Endothelial cell (in vitro differentiated cells): ENCODE measurements at regions not wholly inside any gene's neighbourhood (a gene's known extent, or its start where the extent isn't known, plus 50 kb on each side); places are given as distances from the start of the nearest gene placed in this dataset.
A peak's percentile ranks its signal among the peaks of the same experiment; 100 is the strongest.

ENCODE experiments used
- DNase-seq: peaks from one replicate; pipeline ENCODE4 v3.0.0; 2021; ENCODE audit warnings: low spot score
- H3K27ac Mint-ChIP-seq: one replicate; pipeline ENCODE4 v1.8.0; 2021; ENCODE audit warnings: mixed read lengths, inconsistent platforms; ENCODE audit not compliant: unreplicated experiment
- H3K27me3 Mint-ChIP-seq: one replicate; pipeline ENCODE4 v1.8.0; 2021; ENCODE audit warnings: mild to moderate bottlenecking, moderate library complexity, mixed read lengths, inconsistent platforms; ENCODE audit not compliant: unreplicated experiment
- H3K36me3 Mint-ChIP-seq: one replicate; pipeline ENCODE4 v1.8.0; 2021; ENCODE audit warnings: mild to moderate bottlenecking, low read depth, mixed read lengths, inconsistent platforms; ENCODE audit not compliant: unreplicated experiment
- H3K4me1 Mint-ChIP-seq: one replicate; pipeline ENCODE4 v1.8.0; 2021; ENCODE audit warnings: mild to moderate bottlenecking, mixed read lengths, inconsistent platforms; ENCODE audit not compliant: unreplicated experiment
- H3K4me3 Mint-ChIP-seq: one replicate; pipeline ENCODE4 v1.8.0; 2021; ENCODE audit warnings: mild to moderate bottlenecking, mixed read lengths, inconsistent platforms; ENCODE audit not compliant: unreplicated experiment
- H3K9me3 Mint-ChIP-seq: one replicate; pipeline ENCODE4 v1.8.0; 2021; ENCODE audit warnings: mixed read lengths, inconsistent platforms; ENCODE audit not compliant: unreplicated experiment
- CTCF ChIP-seq: fragments of 200-600 bp; sonication (generic); IDR thresholded peaks from one replicate; pipeline ENCODE4 v1.5.0; 2021; ENCODE audit warnings: antibody characterized with exemption; ENCODE audit not compliant: unreplicated experiment

- TF ChIP-seq CTCF, result no peak
- H3K4me1 Mint-ChIP-seq, result no peaks in the 10 kb centered on the region
- no peak for DNase-seq
- H3K27me3 Mint-ChIP-seq, result no peaks in the 10 kb centered on the region
- no peak overlapping the region for H3K27ac Mint-ChIP-seq
- H3K36me3 Mint-ChIP-seq, result no peaks in the 10 kb centered on the region
- no peak overlapping the region for H3K4me3 Mint-ChIP-seq
- no peaks in the 10 kb centered on the region for H3K9me3 Mint-ChIP-seq
Measured at GRCh38 chr7:112616295-112616694, 135.5 kb downstream of the LSMEM1 start.

GRCh38 chr7:112619343-112619742 is 138.6 kb downstream of the LSMEM1 start:
- Mint-ChIP-seq H3K4me3 (no peak overlapping the region), H3K9me3 (no peaks in the 10 kb centered on the region), H3K36me3 (no peaks in the 10 kb centered on the region), H3K4me1 (no peaks in the 10 kb centered on the region), H3K27me3 (peaks cover 1% of the 10 kb centered on the region), H3K27ac (peak overlapping the region; percentile 6)
- no peak for TF ChIP-seq CTCF
- DNase-seq, result no peak

- Mint-ChIP-seq H3K4me3 (no peak overlapping the region), H3K36me3 (no peaks in the 10 kb centered on the region), H3K27ac (no peak overlapping the region), H3K9me3 (no peaks in the 10 kb centered on the region), H3K4me1 (no peaks in the 10 kb centered on the region), H3K27me3 (peaks cover 1% of the 10 kb centered on the region)
- DNase-seq, result no peak
- no peak for TF ChIP-seq CTCF
Measured at GRCh38 chr7:112622159-112622715, 141.4 kb downstream of the LSMEM1 start.

GRCh38 chr7:112624416-112624815 is 143.6 kb downstream of the LSMEM1 start:
- Mint-ChIP-seq H3K36me3 (no peaks in the 10 kb centered on the region), H3K9me3 (no peaks in the 10 kb centered on the region), H3K4me1 (no peaks in the 10 kb centered on the region), H3K27ac (no peak overlapping the region), H3K4me3 (no peak overlapping the region), H3K27me3 (peaks cover 1% of the 10 kb centered on the region)
- TF ChIP-seq CTCF, result no peak
- no peak for DNase-seq

GRCh38 chr7:112630565-112630964 is 149.8 kb downstream of the LSMEM1 start:
- TF ChIP-seq CTCF, result no peak
- no peaks in the 10 kb centered on the region for H3K9me3 Mint-ChIP-seq
- no peak overlapping the region for H3K4me3 Mint-ChIP-seq
- no peaks in the 10 kb centered on the region for H3K36me3 Mint-ChIP-seq
- DNase-seq, result no peak
- no peaks in the 10 kb centered on the region for H3K27me3 Mint-ChIP-seq
- H3K4me1 Mint-ChIP-seq, result no peaks in the 10 kb centered on the region
- no peak overlapping the region for H3K27ac Mint-ChIP-seq
